GM04504 (cell line): ENCODE measurements at regions not wholly inside any gene's neighbourhood (a gene's known extent, or its start where the extent isn't known, plus 50 kb on each side); places are given as distances from the start of the nearest gene placed in this dataset.

ENCODE experiments used
- DNase-seq: peaks from one replicate; pipeline ENCODE4 v3.0.0-alpha.2; 2012; ENCODE audit warnings: low read depth

- DNase-seq: no peak
Measured at GRCh38 chr5:77157732-77158532, 52.5 kb upstream of the PDE8B start.

GRCh38 chr5:77156379-77156778 is 54.1 kb upstream of the PDE8B start:
- DNase-seq: no peak

GRCh38 chr5:77155179-77155785 is 55.2 kb upstream of the PDE8B start:
- DNase-seq: no peak

GRCh38 chr5:77152441-77152840 is 58.0 kb upstream of the PDE8B start:
- DNase-seq: no peak

- no peak for DNase-seq
Measured at GRCh38 chr5:77151501-77151900, 59.0 kb upstream of the PDE8B start.

GRCh38 chr5:77146896-77147295 is 59.8 kb upstream of the ZBED3 start:
- DNase-seq: no peak

GRCh38 chr5:77145666-77146065 is 58.6 kb upstream of the ZBED3 start:
- peak; percentile 38 for DNase-seq

- DNase-seq: no peak
Measured at GRCh38 chr5:77144837-77145139, 57.7 kb upstream of the ZBED3 start.

- DNase-seq: peak; percentile 40
Measured at GRCh38 chr5:77143998-77144836, 57.1 kb upstream of the ZBED3 start.

GRCh38 chr5:77140350-77140749 is 53.3 kb upstream of the ZBED3 start:
- DNase-seq: no peak

GRCh38 chr5:77139001-77139400 is 51.9 kb upstream of the ZBED3 start:
- DNase-seq: no peak
